ENCODE measurements at regions not wholly inside any gene's neighbourhood (a gene's known extent, or its start where the extent isn't known, plus 50 kb on each side); places are given as distances from the start of the nearest gene placed in this dataset.

DNA sequence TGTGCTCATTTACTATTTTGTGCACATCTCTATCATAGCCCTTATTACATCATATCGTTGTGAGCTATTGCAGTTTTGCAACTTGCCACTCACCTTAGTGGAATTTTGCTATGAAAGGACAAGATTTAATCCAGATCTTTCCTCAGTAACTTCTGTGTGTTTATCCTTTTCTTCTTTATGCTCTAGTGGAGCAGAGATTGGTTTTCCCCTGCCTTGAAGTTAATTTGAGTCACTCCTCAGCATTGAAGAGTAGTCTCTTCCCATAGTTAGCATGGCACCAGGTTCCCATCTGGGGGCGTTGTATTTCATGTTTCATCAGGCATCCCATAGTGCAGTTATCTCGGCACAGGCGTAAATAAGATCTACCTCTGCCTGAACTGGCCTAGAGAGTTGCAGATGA, 510.4 kb downstream of the PSAT1 start:
- TF ChIP-seq, protein P1, sequence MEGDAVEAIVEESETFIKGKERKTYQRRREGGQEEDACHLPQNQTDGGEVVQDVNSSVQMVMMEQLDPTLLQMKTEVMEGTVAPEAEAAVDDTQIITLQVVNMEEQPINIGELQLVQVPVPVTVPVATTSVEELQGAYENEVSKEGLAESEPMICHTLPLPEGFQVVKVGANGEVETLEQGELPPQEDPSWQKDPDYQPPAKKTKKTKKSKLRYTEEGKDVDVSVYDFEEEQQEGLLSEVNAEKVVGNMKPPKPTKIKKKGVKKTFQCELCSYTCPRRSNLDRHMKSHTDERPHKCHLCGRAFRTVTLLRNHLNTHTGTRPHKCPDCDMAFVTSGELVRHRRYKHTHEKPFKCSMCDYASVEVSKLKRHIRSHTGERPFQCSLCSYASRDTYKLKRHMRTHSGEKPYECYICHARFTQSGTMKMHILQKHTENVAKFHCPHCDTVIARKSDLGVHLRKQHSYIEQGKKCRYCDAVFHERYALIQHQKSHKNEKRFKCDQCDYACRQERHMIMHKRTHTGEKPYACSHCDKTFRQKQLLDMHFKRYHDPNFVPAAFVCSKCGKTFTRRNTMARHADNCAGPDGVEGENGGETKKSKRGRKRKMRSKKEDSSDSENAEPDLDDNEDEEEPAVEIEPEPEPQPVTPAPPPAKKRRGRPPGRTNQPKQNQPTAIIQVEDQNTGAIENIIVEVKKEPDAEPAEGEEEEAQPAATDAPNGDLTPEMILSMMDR (IDR thresholded peaks at IDR 0.05; ENCODE audit: insufficient read depth, low read depth, low read length) = no peak
- no peak for TF ChIP-seq EZH2 (IDR thresholded peaks at IDR 0.05; ENCODE audit: insufficient read depth, low read length)

Measured in astrocyte (in vitro differentiated cells and primary cell).